ENCODE measurements at regions not wholly inside any gene's neighbourhood (a gene's known extent, or its start where the extent isn't known, plus 50 kb on each side); places are given as distances from the start of the nearest gene placed in this dataset.

GRCh38 chr17:45688353-45688752, 95.8 kb upstream of the CRHR1 start:
- TF ChIP-seq, protein P1, sequence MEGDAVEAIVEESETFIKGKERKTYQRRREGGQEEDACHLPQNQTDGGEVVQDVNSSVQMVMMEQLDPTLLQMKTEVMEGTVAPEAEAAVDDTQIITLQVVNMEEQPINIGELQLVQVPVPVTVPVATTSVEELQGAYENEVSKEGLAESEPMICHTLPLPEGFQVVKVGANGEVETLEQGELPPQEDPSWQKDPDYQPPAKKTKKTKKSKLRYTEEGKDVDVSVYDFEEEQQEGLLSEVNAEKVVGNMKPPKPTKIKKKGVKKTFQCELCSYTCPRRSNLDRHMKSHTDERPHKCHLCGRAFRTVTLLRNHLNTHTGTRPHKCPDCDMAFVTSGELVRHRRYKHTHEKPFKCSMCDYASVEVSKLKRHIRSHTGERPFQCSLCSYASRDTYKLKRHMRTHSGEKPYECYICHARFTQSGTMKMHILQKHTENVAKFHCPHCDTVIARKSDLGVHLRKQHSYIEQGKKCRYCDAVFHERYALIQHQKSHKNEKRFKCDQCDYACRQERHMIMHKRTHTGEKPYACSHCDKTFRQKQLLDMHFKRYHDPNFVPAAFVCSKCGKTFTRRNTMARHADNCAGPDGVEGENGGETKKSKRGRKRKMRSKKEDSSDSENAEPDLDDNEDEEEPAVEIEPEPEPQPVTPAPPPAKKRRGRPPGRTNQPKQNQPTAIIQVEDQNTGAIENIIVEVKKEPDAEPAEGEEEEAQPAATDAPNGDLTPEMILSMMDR (IDR thresholded peaks at IDR 0.05; ENCODE audit: low read length, missing control alignments): no peak
- no peak for DNase-seq (ENCODE audit: low read depth)
- H3K4me3 ChIP-seq (replicated peaks; ENCODE audit: low read depth, low read length): no peak overlapping the region

GRCh38 chr17:45688820-45689219, 95.3 kb upstream of the CRHR1 start:
- no peak for DNase-seq (ENCODE audit: low read depth)
- H3K4me3 ChIP-seq (replicated peaks; ENCODE audit: low read depth, low read length): no peak overlapping the region
- TF ChIP-seq, protein P1 (IDR thresholded peaks at IDR 0.05; ENCODE audit: low read length, missing control alignments): no peak

DNA sequence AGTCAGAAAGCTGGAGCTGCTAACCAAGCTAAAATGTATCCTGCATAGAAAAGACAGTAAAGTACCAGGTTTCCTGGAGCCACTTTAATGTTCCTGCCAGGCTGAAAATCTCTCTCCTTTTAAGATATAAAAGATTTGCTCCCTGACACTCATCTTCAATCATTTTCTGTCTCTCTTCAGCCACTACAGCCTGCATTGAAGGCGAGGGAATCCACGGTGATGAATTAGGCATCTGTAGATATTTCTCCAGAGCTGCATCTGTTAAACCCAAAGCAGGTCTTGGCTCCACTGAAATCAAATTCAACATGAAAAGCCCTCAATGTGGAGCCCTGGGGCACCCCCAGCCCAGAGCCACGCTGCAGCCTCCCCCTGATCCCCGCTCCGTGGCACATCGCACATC, 94.7 kb upstream of the CRHR1 start:
- DNase-seq (ENCODE audit: low read depth): no peak
- TF ChIP-seq, protein P1 (IDR thresholded peaks at IDR 0.05; ENCODE audit: low read length, missing control alignments): no peak
- no peak overlapping the region for H3K4me3 ChIP-seq (replicated peaks; ENCODE audit: low read depth, low read length)

GRCh38 chr17:45690625-45691275, 93.4 kb upstream of the CRHR1 start:
- DNase-seq (ENCODE audit: low read depth): no peak
- TF ChIP-seq, protein P1 (IDR thresholded peaks at IDR 0.05; ENCODE audit: low read length, missing control alignments): no peak
- H3K4me3 ChIP-seq (replicated peaks; ENCODE audit: low read depth, low read length): no peak overlapping the region

GRCh38 chr17:45692661-45693060, 91.5 kb upstream of the CRHR1 start:
- no peak overlapping the region for H3K4me3 ChIP-seq (replicated peaks; ENCODE audit: low read depth, low read length)
- no peak for DNase-seq (ENCODE audit: low read depth)
- TF ChIP-seq, protein P1 (IDR thresholded peaks at IDR 0.05; ENCODE audit: low read length, missing control alignments): no peak

DNA sequence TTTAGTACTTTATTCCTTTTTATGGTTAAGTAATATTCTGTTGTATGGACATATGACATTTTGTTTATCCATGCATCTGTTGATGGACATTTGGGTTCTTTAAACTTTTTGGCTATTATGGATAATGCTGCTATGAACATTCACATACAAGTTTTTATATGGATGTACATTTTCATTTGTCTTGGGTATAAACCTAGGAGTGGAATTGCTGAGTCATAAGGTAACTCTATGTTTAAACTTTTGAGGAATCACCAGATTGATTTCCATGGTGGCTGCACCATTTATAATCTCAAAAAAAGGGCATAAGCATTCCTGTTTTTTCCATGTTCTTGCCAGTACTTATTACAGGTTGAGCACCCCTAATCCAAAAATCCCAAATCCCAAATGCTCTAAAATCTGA, 90.3 kb upstream of the CRHR1 start:
- TF ChIP-seq, protein P1 (IDR thresholded peaks at IDR 0.05; ENCODE audit: low read length, missing control alignments): no peak
- no peak for DNase-seq (ENCODE audit: low read depth)
- H3K4me3 ChIP-seq (replicated peaks; ENCODE audit: low read depth, low read length): no peak overlapping the region

- DNase-seq (ENCODE audit: low read depth): no peak
- H3K4me3 ChIP-seq (replicated peaks; ENCODE audit: low read depth, low read length): no peak overlapping the region
- TF ChIP-seq, protein P1 (IDR thresholded peaks at IDR 0.05; ENCODE audit: low read length, missing control alignments): no peak
Measured at GRCh38 chr17:45696442-45696841, 87.7 kb upstream of the CRHR1 start.

Measured in fibroblast of pulmonary artery (primary cell).